Embryonic facial prominence (tissue), 1 donor: ENCODE measurements at regions not wholly inside any gene's neighbourhood (a gene's known extent, or its start where the extent isn't known, plus 50 kb on each side); places are given as distances from the start of the nearest gene placed in this dataset.
A peak's percentile ranks its signal among the peaks of the same experiment; 100 is the strongest.
"Not testable (repeated sequence)": the region's sequence is repeated elsewhere in the genome, so short reads cannot be mapped to it uniquely, and the experiment has no call there.

Experiments used
- DNase-seq: peaks from one replicate; pipeline ENCODE4 v3.0.0-alpha.2; 2016; ENCODE audit errors: extremely low spot score

DNA sequence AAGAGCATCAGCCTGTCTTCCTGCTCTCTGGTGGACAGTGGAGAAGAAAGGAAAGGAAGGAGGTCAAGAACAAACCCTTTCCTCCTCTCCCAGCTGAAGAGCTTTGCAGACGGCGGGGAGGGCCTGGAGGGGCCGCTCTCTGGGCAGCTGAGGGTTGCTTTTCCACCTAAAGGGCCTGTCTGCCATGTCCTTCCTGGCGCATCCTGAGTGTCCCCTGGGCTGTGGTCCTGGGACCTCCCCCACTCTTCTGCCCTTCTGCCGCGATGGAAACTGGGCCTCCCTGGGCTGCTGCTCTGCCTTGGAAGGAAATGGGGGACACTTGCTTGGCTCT is 107.0 kb downstream of the ETS2 start:
- DNase-seq: no peak

DNA sequence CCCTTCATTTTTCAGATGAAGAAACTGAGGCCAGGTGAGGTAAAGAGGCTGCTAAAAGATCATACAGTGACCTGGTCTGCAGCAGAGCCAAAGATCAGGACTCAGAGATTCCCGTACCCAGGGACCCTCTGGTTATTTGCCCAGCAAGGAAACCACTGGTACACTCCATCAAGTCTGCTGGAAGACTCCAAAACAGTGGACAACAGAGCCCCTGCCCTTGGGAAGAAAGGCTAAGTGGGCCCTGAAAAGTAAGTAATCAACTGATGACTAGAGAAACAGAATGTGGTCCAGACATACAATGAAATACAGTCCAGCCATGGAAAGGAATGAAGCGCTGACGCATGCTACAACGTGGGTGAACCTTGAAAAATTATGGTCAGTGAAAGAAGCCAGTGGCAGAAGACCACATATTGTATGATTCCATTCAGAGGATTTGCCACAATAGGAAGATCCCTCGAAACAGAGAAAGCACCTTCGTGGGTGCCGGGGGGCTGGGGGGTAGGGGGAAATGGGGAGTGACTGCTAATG is 106.4 kb downstream of the ETS2 start:
- no peak for DNase-seq

DNA sequence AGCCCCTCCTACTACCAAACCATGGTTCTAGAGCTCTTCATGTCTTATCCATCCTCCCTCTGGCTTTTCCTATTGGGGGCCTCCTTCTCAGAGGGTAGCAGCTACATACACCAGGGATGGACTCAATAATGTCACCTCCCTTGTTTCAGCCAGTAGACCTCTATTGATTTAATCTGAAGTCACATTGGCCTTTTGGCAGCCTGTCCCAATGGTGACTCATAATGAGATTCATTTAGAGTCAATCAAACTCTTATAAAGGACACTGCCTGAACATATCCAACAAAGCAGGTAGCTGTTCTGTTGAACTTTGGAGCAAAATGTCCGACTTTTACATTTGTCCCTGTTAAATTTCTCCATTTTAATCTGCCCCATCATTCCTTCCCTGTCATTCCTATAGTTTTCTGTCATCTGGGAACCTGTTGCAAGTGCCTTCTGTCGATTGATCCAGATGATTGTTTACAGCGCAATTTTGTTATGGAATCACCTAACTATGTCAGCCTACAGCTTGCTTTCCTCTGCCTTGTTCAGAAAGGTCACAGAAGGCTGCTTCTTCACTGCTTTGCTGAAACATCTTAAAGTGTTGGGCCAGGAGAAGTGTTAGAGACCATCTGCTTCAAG is 105.9 kb downstream of the ETS2 start:
- no peak for DNase-seq

DNA sequence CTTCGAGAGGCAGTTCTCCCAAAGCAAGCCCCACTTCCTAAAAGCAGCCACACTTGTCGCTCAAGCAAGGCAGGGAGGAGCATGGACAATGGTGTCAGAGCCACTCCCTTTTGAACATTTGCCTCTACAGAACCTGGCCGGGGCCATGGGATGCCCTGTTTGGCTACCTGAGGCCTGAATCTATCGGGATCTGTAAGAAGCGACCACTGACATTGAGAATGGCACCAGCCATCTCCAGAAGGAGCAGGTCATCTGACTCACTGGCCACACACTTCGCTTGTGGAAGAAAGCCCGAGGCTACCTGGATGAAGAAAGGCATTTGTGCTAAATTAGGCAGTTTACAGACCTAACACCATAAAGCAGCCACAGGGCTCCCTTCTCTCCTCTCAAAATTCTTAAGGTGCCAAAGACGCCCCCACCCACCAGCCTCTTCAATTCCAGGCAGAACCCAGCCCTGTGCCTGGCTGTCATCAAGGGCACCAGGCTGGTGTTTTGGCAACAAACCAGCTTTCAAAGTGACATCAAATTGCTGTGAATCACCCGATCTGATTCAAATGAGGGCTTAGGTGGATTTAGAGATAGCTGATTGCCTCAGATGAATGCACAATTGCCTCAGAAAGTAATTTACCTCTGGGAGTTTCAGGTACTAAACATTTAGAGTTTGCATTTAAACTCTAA is 104.8 kb downstream of the ETS2 start:
- DNase-seq: no peak

DNA sequence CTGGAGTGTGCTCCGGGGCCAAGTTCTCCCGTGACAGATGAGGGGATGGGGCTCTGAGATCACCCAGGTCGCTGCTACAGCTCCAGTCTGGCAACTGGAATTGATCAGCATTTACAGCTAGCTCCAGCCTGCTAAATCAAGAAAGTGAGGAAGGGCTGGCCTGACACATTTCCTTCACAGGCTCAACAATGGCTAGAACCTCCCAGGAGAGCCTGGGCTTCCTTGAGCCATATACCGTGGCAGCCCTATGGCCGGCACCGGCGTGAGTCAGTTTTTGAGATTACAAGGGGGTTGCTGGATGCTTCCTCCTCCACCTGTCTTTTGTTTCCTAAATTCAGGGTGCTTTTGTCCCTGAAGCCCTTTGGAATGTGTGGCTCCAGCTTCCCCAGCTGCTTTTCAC is 104.2 kb downstream of the ETS2 start:
- no peak for DNase-seq

DNA sequence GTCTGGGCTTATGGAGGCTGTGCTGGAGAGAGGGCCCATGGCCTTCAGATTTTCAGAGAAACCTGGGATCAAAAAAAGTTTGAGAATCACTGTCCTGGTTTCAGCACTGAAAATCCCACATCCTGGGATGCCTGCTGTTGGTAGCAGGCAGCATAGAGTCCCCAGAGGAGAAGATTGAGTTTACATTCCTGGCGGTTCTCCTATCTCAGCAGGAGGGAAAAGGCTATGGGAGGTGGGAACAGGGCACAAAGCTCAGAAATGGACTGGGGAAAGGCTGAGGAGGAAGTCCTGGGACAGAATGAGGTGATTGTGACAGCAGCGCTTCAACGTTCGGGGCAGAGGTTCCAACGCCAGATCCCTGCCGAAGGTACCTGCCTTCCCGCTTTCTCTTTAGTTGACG is 103.4 kb downstream of the ETS2 start:
- DNase-seq: no peak

DNA sequence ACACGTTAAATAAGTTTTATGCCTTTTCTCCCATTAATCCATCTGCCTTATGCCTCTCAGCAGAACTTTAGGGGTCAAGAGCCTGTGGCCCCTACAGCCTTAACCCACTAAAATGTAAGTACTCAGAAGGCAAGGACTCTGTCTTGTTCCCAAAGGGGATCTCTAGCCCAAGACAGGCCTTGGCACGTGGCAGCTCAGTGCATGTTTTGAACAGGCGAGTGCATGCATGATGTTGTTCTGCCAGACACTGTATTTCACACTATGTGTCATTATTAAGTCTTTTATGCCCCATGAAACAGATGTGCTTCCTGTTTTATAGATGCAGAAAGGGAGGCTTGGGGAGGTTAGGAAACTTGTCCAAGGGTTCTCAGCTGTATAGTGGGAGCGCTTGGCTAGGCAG is 102.8 kb downstream of the ETS2 start:
- no peak for DNase-seq

DNA sequence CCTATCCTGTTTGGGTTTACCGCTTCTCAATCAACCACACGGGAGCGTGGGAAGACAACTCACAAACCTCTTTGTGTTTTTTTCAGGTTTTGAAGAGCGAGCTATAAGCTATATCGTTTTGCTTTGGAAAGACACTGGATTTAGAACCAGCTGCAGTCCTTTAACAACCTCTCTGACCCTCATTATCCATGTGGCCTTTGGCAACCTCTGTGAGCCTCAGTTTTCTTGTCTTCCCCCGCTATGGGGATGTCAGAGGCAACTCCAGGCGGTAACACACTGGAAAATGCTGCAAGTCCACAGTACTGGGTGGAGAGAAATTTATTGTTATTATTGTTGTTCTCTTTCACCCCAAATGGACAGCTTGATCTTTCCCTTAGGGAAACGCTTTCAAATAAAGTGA is 100.0 kb downstream of the ETS2 start:
- DNase-seq: no peak

DNA sequence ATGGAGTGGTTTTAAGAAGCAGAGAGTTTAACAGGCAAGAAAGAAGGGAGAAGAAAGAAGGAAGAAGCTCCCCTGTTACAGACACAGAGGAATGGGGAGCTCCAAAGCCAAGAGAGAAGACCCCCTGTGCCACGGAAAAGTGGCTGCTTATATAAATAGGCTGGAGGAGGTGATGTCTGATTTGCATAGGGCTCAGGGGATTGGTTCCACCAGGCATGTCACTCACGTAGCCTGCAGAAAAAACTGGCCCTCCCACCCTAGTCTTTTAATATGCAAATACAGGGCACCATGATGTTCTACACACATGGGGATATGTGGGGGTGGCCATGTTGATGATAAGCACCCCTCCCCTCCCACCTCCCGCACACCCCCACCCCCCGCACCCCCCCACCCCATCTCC is 99.6 kb downstream of the ETS2 start:
- DNase-seq: no peak

DNA sequence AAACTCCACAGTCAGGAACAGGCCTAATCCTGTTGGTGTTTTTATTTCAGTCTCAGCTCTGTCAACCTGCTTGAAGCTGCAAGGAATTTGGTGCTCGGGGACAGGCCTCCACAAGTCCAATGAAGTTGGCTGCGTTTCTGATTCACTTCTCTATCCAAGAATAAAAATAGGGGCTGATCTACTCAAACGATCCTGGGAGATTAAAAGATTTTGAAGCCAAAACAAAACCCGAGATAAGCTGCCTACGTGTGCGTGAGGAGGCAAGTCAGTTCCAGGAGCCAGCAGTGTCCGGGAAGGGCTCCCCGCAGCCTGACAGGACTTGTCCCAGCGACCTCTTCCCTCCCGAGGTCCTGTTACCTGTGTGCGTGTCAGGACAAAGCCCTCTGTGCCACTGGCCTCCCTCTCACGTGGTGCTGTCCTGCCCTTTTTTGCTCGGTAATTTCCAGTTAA is 98.0 kb downstream of the ETS2 start:
- DNase-seq: peak; percentile 61

DNA sequence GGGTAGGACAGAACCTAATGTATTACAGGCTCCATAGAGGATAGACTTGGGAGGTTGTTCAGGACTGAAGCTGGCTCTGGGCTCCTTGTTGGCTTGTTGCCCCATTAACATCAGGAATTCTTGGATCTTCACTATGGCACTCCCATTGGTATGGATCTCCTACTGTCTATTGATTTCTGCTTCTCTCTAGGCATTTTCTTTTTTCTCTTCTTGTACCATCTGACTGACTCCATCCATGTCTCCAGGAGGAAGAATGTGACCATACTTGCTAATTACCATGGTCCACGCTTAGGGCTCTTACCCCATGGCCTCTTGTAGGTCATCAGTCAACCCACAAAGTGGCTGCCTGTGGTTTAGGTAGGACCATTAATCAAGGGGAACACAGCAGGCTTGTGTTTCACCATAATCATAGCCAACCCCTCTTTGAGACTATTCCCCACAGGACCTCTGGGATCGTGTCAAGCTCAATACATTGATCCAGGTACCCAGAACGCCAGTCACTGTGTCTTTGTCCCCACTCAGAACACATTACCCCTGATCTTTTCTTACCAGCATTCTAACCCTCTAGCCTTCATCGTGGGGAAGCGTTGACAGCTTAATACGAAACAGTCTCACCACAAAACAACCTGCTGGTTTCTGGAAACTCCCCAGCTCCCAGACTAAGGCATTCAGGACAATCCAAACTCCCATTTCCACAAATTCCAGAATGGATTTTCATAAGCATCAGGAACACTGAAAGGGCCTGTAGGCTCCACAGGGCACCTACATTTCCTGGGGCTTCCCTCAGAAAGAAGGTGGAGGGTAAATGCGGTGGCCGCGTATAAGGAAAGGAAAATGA is 97.1 kb downstream of the ETS2 start:
- no peak for DNase-seq

DNA sequence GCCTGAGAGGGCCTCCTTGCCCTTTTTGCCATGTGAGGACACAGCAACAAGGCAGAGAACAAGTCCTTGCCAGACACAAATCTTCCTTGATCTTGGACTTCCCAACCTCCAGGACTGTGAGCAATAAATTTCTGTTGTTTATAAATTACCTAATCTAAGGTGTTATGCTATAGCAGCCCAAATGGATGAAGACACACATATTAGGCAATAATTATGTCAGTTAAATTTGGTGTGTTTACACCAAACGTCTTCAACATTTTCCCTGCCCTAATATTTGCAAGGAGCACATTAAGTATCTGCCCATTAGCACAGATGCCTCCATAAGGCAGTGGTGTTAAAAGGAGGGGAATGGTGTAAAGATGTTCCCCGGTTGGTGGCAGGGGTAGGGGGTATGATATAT is 94.8 kb downstream of the ETS2 start:
- no peak for DNase-seq

DNA sequence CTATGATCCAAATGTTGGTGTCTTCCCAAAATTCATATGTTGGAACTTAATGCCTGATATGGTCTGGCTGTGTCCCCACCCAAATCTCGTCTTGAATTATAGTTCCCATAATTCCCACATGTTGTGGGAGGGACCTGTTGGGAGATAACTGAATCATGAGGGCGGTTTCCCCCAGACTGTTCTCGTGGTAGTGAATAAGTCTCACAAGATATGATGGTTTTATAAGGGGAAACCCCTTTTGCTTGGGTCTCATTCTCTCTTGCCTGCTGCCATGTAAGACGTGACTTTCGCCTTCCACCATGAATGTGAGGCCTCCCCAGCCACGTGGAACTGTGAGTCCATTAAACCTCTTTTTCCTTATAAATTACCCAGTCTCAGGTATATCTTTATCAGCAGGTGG is 94.3 kb downstream of the ETS2 start:
- DNase-seq: not testable (repeated sequence)

DNA sequence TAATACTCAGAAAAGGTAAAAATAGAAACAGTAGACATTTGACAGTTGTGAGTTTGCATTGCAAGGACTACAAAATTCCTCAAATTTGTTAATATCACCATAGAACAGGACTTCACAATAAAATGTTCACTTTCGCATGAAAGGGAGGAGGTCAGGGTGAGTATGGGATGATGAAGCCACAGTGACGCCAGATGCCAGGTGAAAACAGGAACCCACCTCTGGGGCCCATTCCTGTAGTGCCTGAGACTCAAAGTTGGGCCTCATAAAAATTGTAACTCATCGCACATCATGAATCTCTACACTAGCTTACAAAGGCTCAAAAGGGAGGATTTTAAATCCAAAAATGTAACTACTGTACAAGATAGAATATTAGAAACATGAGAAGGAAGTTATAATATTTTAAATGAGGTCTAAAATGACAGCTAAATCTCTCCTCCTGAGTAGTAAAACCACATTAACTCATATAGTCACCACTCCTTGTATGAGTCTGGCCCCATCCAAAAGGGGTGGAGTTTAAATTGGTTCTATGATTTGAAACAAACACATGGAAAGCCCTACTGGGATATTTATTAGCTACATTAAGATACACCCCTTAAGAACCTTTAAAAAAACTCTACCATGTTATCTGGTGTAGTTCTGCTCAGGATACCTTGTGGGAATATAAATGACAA is 93.7 kb downstream of the ETS2 start:
- DNase-seq: no peak

DNA sequence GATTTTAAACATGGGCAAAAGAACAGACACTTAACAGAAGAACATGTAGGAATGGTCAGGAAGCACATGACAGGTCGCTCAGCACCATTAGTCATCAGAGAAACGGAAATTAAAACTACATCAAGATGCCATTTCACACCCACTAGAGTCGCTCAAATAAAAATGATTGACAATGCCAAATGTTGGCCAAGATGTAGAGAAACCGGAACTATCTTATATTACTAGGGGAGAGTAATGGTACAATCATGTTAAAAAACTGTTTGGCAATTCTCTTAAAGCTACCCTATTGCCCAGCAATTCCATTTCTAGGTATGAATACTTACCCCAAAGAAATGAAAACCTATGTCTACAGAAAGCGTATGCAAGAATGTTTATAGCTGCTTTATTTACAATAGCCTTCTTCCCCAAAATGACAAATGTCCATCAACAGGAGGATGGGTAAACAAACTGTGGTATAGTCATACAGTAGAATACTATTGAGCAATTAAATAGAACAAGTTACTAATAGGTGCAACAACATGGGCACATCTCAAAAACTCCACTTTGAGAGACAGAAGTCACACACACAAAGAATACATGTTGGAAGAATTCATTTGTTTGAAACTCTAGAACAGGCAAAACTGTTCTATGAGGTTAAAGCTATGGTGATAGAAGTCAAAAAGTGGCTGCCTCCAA is 92.8 kb downstream of the ETS2 start:
- DNase-seq: no peak

DNA sequence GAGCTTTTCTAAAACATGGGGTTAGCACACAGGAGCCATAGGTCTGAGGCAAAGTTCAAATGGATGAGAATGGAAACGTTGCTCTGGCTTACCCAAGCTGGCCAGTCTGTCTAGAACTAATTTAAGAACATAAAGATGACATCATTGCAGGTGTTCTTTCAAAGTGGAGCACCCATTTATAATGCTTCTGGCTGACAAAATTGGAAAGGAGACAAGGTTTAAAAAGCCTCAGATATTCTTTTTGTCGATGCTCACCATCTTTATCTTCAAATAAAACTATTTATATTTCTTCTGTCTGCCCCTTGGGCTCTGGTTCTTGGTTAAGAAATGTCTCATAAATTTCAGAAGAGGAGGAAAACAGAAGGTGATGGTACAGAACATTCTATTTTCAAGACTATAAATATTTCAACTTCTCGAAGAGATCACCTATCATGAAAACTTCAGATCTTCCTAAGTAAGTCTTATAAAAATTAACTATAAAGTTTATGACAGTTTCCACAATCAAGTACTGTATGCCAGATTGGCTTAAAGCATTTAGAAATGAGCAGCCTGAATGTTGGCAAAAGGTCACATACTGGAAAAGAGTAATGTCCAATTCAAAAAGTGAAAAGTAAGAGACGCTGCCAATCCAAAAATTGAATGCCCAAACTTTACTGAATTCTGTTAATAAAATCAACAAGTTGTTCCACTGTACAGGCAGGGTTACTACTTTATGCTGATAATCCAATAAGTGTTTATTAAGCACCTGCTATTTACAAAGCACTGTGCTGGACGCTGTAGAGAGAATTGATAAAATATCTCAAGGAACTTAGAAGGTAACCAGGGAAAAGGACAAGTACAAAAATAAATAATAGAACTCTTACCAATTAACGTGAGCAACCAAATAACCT is 92.0 kb downstream of the ETS2 start:
- DNase-seq: no peak

DNA sequence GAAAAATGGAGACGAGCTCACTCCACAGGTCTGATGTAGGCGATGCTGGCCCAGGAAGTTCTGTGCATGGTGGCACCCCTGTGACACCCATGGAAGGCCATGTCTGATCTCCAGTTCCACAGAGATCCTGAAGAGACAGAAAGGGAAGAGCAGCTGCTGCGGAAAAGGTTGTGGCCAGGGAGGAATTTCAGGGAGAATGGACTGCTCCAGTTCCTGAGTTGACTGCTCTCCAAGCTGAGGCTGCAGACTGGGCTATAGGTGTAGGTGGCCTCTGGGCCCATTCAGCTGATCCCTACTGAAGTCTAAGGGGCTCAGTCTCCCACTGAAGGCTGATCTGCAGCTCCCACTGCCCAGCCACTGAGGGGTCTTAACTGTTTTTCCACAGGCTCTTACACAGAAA is 89.2 kb downstream of the ETS2 start:
- no peak for DNase-seq

DNA sequence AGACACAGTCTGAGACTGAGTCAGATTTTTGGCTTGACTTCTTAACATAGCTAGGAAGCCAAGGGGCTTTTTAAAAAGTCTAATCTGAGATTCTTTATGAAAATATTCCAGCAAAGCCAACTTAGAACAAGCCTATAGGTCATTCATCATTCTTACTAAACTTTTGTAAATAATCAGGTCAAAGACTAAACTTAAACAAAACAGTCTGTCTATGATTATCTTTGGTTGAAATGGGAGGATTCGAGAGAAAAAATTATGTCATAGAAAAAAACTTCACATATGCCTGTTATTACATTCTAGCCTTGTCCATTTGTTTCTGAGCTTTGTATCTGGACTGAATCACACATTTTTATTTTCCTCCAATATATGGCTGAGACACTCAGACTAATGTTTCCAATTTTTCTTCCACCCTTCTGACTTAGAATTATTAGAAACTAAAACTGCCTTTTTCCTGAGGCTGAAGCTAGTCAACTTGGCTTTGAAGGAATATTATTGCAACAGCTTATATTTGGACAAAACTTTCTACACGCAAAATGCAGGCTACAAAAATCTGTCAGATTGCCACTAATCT is 83.3 kb downstream of the ETS2 start:
- DNase-seq: no peak

DNA sequence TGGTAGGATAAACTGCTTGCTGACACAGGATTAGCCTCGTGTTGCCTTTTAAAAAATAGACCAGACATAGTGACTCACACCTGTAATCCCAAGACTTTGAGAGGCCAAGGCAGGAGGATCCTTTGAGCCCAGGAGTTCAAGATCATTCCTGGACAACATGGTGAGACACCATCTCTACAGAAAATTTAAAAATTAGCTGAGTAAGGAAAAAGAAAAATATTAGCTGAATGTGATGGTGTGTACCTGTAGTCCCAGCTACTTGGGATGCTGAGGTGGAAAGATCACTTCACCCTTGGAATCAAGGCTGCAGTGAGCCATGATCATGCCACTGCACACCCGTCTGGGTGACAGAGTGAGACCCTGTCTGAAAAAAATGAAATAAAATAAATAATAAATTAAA is 82.0 kb downstream of the ETS2 start:
- no peak for DNase-seq

DNA sequence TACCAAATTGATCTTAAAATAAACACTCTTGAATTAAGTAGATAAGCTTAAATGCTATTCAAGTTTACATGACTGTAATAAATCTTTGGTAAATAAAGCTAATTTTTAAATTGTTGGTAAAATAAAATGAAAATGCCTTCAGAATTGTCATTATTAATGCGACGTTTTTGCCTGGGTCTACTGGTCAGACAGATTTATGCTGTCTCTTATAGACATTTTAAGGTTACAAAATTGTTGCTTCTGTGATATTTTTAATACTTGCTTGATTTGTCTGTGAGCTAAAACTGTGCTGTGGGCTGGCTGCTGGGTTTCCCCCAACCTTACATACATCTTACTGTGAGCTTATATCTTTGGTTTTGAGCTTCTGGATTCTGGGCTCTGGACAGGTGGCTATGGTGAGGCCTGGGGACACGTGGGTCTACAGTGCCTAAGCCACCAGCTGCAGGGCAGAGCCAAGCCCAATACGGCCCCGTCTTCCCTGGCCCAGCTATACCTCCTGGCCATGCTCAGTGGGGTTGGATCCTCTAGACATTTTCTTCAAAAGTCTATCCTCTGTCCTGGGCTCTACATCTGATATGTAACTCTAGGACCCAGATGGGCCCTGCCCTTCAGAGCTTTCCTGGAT is 81.4 kb downstream of the ETS2 start:
- no peak for DNase-seq
